ENCODE measurements at regions not wholly inside any gene's neighbourhood (a gene's known extent, or its start where the extent isn't known, plus 50 kb on each side); places are given as distances from the start of the nearest gene placed in this dataset.

GRCh38 chrX:2596555-2597255 is 94.4 kb upstream of the CD99 start:
- H3K36me3 ChIP-seq (ENCODE audit: control insufficient read depth, low read depth, low read length): no peaks in the 10 kb centered on the region

GRCh38 chrX:2596045-2596444 is 95.0 kb upstream of the CD99 start:
- Histone ChIP-seq H3K4me3 (ENCODE audit: low read length) (no peak overlapping the region), H3K36me3 (ENCODE audit: control insufficient read depth, low read depth, low read length) (no peaks in the 10 kb centered on the region), H3K9ac (ENCODE audit: low read length) (no peak overlapping the region), H3K27ac (ENCODE audit: low read length) (no peak overlapping the region), H3K9me3 (ENCODE audit: control insufficient read depth, low read depth, low read length) (no peaks in the 10 kb centered on the region), H3K4me1 (ENCODE audit: control insufficient read depth, low read depth, low read length) (peaks cover 7% of the 10 kb centered on the region), H3K27me3 (ENCODE audit: control insufficient read depth, insufficient read depth, low read length) (no peaks in the 10 kb centered on the region)

More at GRCh38 chrX:2596555-2597255, 94.4 kb upstream of the CD99 start:
- Histone ChIP-seq H3K9me3 (ENCODE audit: control insufficient read depth, low read depth, low read length) (no peaks in the 10 kb centered on the region), H3K4me3 (ENCODE audit: low read length) (no peak overlapping the region), H3K27me3 (ENCODE audit: control insufficient read depth, insufficient read depth, low read length) (no peaks in the 10 kb centered on the region), H3K9ac (ENCODE audit: low read length) (no peak overlapping the region), H3K27ac (ENCODE audit: low read length) (no peak overlapping the region), H3K4me1 (ENCODE audit: control insufficient read depth, low read depth, low read length) (peaks cover 7% of the 10 kb centered on the region)

GRCh38 chrX:2595258-2595657 is 94.5 kb upstream of the DHRSX start:
- H3K9me3 ChIP-seq (ENCODE audit: control insufficient read depth, low read depth, low read length): no peaks in the 10 kb centered on the region
- no peak overlapping the region for H3K4me3 ChIP-seq (ENCODE audit: low read length)
- H3K27me3 ChIP-seq (ENCODE audit: control insufficient read depth, insufficient read depth, low read length): no peaks in the 10 kb centered on the region
- no peaks in the 10 kb centered on the region for H3K36me3 ChIP-seq (ENCODE audit: control insufficient read depth, low read depth, low read length)
- H3K27ac ChIP-seq (ENCODE audit: low read length): no peak overlapping the region
- no peak overlapping the region for H3K9ac ChIP-seq (ENCODE audit: low read length)
- H3K4me1 ChIP-seq (ENCODE audit: control insufficient read depth, low read depth, low read length): peaks cover 7% of the 10 kb centered on the region

DNA sequence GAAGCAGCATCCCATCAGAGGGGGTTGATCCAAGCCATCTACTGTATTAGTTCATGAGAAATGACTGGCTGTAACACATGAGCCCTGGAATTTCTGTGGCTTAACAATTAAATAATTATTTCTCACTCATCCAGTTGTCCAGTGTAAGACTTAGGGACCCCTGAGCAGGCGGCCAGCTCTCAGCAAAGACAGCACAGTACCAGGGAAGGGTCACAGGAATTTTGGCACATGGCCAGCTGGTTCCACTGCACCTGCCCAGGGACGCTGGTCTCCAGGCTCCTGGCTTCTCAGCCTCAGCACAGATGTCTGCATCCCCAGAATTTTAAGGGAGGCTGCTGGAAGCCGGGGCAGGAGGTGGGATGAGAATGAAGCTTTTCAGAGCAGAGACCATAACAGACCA is 93.7 kb upstream of the DHRSX start:
- H3K4me3 ChIP-seq (ENCODE audit: low read length): no peak overlapping the region
- no peaks in the 10 kb centered on the region for H3K27me3 ChIP-seq (ENCODE audit: control insufficient read depth, insufficient read depth, low read length)
- H3K27ac ChIP-seq (ENCODE audit: low read length): no peak overlapping the region

DNA sequence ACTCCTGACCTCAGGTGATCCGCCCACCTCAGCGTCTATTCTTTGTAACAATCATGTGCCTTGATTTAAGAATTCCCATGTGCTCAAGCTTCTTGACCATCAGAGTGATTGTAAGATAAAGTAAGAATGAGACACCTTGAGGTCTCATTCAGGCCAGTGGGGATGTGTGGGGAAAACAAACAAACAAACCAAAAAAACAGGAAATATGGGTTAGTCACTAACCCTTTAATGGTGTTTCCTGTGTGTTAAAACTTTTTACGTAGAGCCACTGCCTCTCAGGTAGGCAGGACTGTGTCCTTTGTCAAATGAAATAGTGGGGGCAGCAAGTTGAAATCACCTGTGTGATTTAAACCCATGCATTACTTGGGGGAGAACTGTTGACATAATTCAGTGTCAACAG is 91.5 kb upstream of the DHRSX start:
- H3K27me3 ChIP-seq (ENCODE audit: control insufficient read depth, insufficient read depth, low read length): no peaks in the 10 kb centered on the region
- H3K9ac ChIP-seq (ENCODE audit: low read length): no peak overlapping the region
- H3K36me3 ChIP-seq (ENCODE audit: control insufficient read depth, low read depth, low read length): no peaks in the 10 kb centered on the region
- H3K4me3 ChIP-seq (ENCODE audit: low read length): no peak overlapping the region
- H3K9me3 ChIP-seq (ENCODE audit: control insufficient read depth, low read depth, low read length): no peaks in the 10 kb centered on the region
- no peak overlapping the region for H3K27ac ChIP-seq (ENCODE audit: low read length)
- H3K4me1 ChIP-seq (ENCODE audit: control insufficient read depth, low read depth, low read length): peaks cover 7% of the 10 kb centered on the region

More for the DNA sequence above, 93.7 kb upstream of the DHRSX start:
- Histone ChIP-seq H3K9ac (ENCODE audit: low read length) (no peak overlapping the region), H3K4me1 (ENCODE audit: control insufficient read depth, low read depth, low read length) (peaks cover 7% of the 10 kb centered on the region), H3K36me3 (ENCODE audit: control insufficient read depth, low read depth, low read length) (no peaks in the 10 kb centered on the region), H3K9me3 (ENCODE audit: control insufficient read depth, low read depth, low read length) (no peaks in the 10 kb centered on the region)

DNA sequence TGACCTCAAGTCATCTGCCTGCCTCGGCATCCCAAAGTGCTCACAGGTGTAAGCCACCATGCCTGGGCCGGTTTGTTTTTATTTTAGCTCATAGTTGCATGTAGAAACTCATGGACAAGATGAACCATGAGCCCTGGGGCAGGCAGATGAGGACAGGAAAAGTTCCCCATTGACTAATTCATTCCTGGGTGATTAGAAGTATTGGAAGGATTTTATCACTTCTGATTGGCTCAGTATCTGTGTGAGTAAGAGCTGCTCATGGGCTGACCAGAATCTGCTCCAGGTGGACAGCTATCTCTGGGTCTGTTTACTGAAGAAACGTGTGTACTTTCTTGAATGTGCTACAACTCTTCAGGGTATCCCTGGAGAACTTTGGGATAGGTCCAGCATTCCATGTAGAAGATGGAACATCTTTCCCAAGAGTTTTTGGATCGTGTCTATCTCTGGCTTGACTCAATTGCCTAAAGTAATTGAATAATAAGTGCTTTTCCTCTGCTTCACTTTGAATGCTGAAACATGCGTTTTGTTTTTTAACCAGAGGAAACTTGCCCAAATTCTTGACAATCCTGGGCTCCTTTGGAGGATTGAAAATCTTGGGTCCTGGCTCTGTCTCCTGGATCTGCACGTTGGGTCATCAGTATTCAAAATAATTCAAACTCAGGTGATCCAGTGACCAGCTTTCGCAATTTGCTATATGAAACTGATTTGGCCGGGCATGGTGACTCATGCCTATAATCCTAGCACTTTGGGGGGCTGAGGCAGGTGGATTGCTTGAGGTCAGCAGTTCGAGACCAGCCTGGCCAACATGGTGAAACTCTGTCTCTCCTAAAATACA is 88.6 kb upstream of the DHRSX start:
- Histone ChIP-seq H3K27me3 (ENCODE audit: control insufficient read depth, insufficient read depth, low read length) (peaks cover 20% of the 10 kb centered on the region), H3K27ac (ENCODE audit: low read length) (no peak overlapping the region), H3K9ac (ENCODE audit: low read length) (no peak overlapping the region), H3K9me3 (ENCODE audit: control insufficient read depth, low read depth, low read length) (no peaks in the 10 kb centered on the region), H3K4me3 (ENCODE audit: low read length) (no peak overlapping the region), H3K4me1 (ENCODE audit: control insufficient read depth, low read depth, low read length) (peaks cover 21% of the 10 kb centered on the region), H3K36me3 (ENCODE audit: control insufficient read depth, low read depth, low read length) (no peaks in the 10 kb centered on the region)

- Histone ChIP-seq H3K9me3 (ENCODE audit: control insufficient read depth, low read depth, low read length) (no peaks in the 10 kb centered on the region), H3K27ac (ENCODE audit: low read length) (no peak overlapping the region), H3K4me3 (ENCODE audit: low read length) (no peak overlapping the region), H3K27me3 (ENCODE audit: control insufficient read depth, insufficient read depth, low read length) (peaks cover 30% of the 10 kb centered on the region), H3K36me3 (ENCODE audit: control insufficient read depth, low read depth, low read length) (no peaks in the 10 kb centered on the region), H3K9ac (ENCODE audit: low read length) (no peak overlapping the region), H3K4me1 (ENCODE audit: control insufficient read depth, low read depth, low read length) (peaks cover 19% of the 10 kb centered on the region)
These were observed 87.3 kb upstream of the DHRSX start for GRCh38 chrX:2588049-2588448.

DNA sequence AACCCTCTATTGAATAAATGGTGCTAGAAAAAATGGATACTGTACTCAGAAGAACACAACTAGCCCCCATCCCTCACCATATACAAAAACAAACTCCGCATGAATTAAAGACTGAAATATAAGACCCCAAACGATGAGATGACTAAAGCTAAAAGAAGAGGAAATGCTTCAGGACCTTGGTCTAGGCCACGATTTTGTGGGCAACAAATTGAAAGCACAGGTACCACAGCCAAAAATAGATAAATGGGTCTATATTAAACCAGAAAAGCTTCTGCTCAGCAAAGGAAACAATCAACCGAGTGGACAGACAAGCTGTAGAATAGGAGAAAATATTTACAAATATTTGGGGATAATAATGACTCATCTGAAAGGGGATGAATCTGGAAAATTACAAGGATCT is 86.4 kb upstream of the DHRSX start:
- Histone ChIP-seq H3K36me3 (ENCODE audit: control insufficient read depth, low read depth, low read length) (no peaks in the 10 kb centered on the region), H3K27ac (ENCODE audit: low read length) (no peak overlapping the region), H3K9me3 (ENCODE audit: control insufficient read depth, low read depth, low read length) (no peaks in the 10 kb centered on the region), H3K4me3 (ENCODE audit: low read length) (no peak overlapping the region), H3K9ac (ENCODE audit: low read length) (no peak overlapping the region), H3K4me1 (ENCODE audit: control insufficient read depth, low read depth, low read length) (peaks cover 14% of the 10 kb centered on the region), H3K27me3 (ENCODE audit: control insufficient read depth, insufficient read depth, low read length) (peaks cover 39% of the 10 kb centered on the region)

- peaks cover 14% of the 10 kb centered on the region for H3K4me1 ChIP-seq (ENCODE audit: control insufficient read depth, low read depth, low read length)
- no peak overlapping the region for H3K27ac ChIP-seq (ENCODE audit: low read length)
- peaks cover 50% of the 10 kb centered on the region for H3K27me3 ChIP-seq (ENCODE audit: control insufficient read depth, insufficient read depth, low read length)
- H3K9ac ChIP-seq (ENCODE audit: low read length): no peak overlapping the region
- H3K4me3 ChIP-seq (ENCODE audit: low read length): peak overlapping the region; percentile 52
- H3K36me3 ChIP-seq (ENCODE audit: control insufficient read depth, low read depth, low read length): no peaks in the 10 kb centered on the region
- H3K9me3 ChIP-seq (ENCODE audit: control insufficient read depth, low read depth, low read length): no peaks in the 10 kb centered on the region
These were observed 84.3 kb upstream of the DHRSX start for GRCh38 chrX:2585158-2585470.

GRCh38 chrX:2584251-2585157 is 83.7 kb upstream of the DHRSX start:
- Histone ChIP-seq H3K36me3 (ENCODE audit: control insufficient read depth, low read depth, low read length) (no peaks in the 10 kb centered on the region), H3K27me3 (ENCODE audit: control insufficient read depth, insufficient read depth, low read length) (peaks cover 50% of the 10 kb centered on the region), H3K9ac (ENCODE audit: low read length) (no peak overlapping the region), H3K27ac (ENCODE audit: low read length) (no peak overlapping the region), H3K4me3 (ENCODE audit: low read length) (peak overlapping the region; percentile 52), H3K4me1 (ENCODE audit: control insufficient read depth, low read depth, low read length) (peaks cover 14% of the 10 kb centered on the region), H3K9me3 (ENCODE audit: control insufficient read depth, low read depth, low read length) (no peaks in the 10 kb centered on the region)
